Transverse colon (tissue), 4 donors: ENCODE measurements at regions not wholly inside any gene's neighbourhood (a gene's known extent, or its start where the extent isn't known, plus 50 kb on each side); places are given as distances from the start of the nearest gene placed in this dataset.

Experiments
- CTCF ChIP-seq, 5 experiments: fragments of 200-600 bp in 3 of 5; fragments of 450-650 bp in 2 of 5; sonication (generic) in 3 of 5; IDR thresholded peaks; 1 replicate in 2 of 5; 2 replicates in 3 of 5; pipeline ENCODE4 v1.5.1; 2016 to 2017; ENCODE audit warnings: antibody characterized with exemption in 5 of 5, inconsistent platforms in 3 of 5, mild to moderate bottlenecking in 2 of 5, moderate library complexity in 1 of 5
- EP300 ChIP-seq: sonication (generic); formaldehyde crosslinking; IDR thresholded peaks from one replicate; pipeline ENCODE4 v1.6.1; 2017; ENCODE audit warnings: antibody characterized with exemption, low read depth
- POLR2A ChIP-seq: fragments of 450-650 bp; IDR thresholded peaks from one replicate; pipeline ENCODE4 v1.6.1; 2016; ENCODE audit warnings: antibody characterized with exemption, mild to moderate bottlenecking, moderate library complexity
- POLR2AphosphoS5 ChIP-seq, 3 donors: sonication (generic); formaldehyde crosslinking; IDR thresholded peaks; one replicate each; pipeline ENCODE4 v1.6.1; 2016; ENCODE audit warnings: antibody characterized with exemption in 3 of 3

- TF ChIP-seq POLR2A, result no peak
- no peak for TF ChIP-seq EP300
- no peak for TF ChIP-seq CTCF (IDR thresholded peaks at IDR 0.05)
- TF ChIP-seq POLR2AphosphoS5 (IDR thresholded peaks at IDR 0.05), result no peak
Measured at GRCh38 chr17:71067669-71068407, 898.5 kb downstream of the KCNJ2 start.
